Ascending aorta (tissue), 2 donors: ENCODE measurements at regions not wholly inside any gene's neighbourhood (a gene's known extent, or its start where the extent isn't known, plus 50 kb on each side); places are given as distances from the start of the nearest gene placed in this dataset.

ENCODE experiments used
- DNase-seq, 2 donors: peaks; one replicate each; pipeline ENCODE4 v3.0.0-alpha.2; 2019; ENCODE audit warnings: low spot score in 2 of 2
- H3K27ac ChIP-seq, 2 donors: fragments of 200-600 bp; sonication (generic); one replicate each; pipeline ENCODE4 v1.5.1; 2016 to 2017; ENCODE audit warnings: mild to moderate bottlenecking in 1 of 2
- H3K27me3 ChIP-seq: fragments of 200-600 bp; sonication (generic); one replicate; pipeline ENCODE4 v1.5.1; 2017
- H3K36me3 ChIP-seq, 2 donors: fragments of 200-600 bp; sonication (generic); one replicate each; pipeline ENCODE4 v1.5.1; 2016
- H3K4me1 ChIP-seq, 2 donors: fragments of 200-600 bp; sonication (generic); one replicate each; pipeline ENCODE4 v1.5.1; 2016 to 2017; ENCODE audit warnings: mild to moderate bottlenecking in 1 of 2
- H3K4me3 ChIP-seq, 2 donors: fragments of 200-600 bp; sonication (generic); one replicate each; pipeline ENCODE4 v1.5.1; 2016 to 2017; ENCODE audit warnings: mild to moderate bottlenecking in 1 of 2
- H3K9me3 ChIP-seq, 2 donors: fragments of 200-600 bp; sonication (generic); one replicate each; pipeline ENCODE4 v1.5.1; 2016
- CTCF ChIP-seq, 3 experiments: fragments of 200-600 bp in 2 of 3; fragments of 450-650 bp in 1 of 3; sonication (generic) in 2 of 3; IDR thresholded peaks; one replicate each; pipeline ENCODE4 v1.5.1; 2016 to 2019; ENCODE audit warnings: antibody characterized with exemption in 3 of 3, mild to moderate bottlenecking in 1 of 3, moderate library complexity in 1 of 3
- intact Hi-C: fragments of 100-400 bp; cut with DNase I; formaldehyde crosslinking; loops from one replicate; pipeline ENCODE4 v1.15.1; 2023

GRCh38 chr13:63025741-63026140 lies 1610.1 kb upstream of the PCDH20 start:
- H3K27me3 ChIP-seq = no peaks in the 10 kb centered on the region
- no peaks in the 10 kb centered on the region for H3K4me1 ChIP-seq

GRCh38 chr13:63024458-63024857 lies 1608.8 kb upstream of the PCDH20 start:
- no peaks in the 10 kb centered on the region for H3K9me3 ChIP-seq
- DNase-seq = no peak
- intact Hi-C loops = no loop called here
- no peaks in the 10 kb centered on the region for H3K36me3 ChIP-seq
- H3K27me3 ChIP-seq = no peaks in the 10 kb centered on the region
- H3K27ac ChIP-seq = no peak overlapping the region
- H3K4me1 ChIP-seq = no peaks in the 10 kb centered on the region
- H3K4me3 ChIP-seq = no peak overlapping the region
- TF ChIP-seq CTCF (IDR thresholded peaks at IDR 0.05) = no peak

More at GRCh38 chr13:63025741-63026140, 1610.1 kb upstream of the PCDH20 start:
- Histone ChIP-seq H3K9me3 (no peaks in the 10 kb centered on the region), H3K27ac (no peak overlapping the region), H3K36me3 (no peaks in the 10 kb centered on the region), H3K4me3 (no peak overlapping the region)
- no peak for TF ChIP-seq CTCF (IDR thresholded peaks at IDR 0.05)
- no peak for DNase-seq
- intact Hi-C loops = no loop called here

DNA sequence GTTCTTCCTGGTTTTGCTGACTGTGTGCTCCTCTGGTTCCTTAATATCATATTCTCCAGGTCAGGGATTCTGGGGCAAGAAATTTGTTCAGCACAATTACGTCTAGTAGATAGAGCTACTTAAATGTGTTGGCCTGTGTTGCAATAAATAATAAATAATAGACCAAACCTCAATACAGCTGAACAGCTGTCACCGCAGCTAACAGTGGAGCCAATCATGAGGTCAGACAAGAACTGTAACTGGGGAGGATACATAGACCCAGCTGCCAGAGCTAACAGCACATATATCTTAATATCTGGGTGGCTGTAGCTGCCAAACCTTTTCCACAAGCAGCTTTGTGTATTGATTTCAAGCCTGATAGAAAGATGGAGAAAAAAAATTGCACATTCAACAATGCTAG lies 1596.3 kb upstream of the PCDH20 start:
- intact Hi-C loops = no loop called here
- Histone ChIP-seq H3K36me3 (no peaks in the 10 kb centered on the region), H3K27ac (no peak overlapping the region), H3K4me1 (no peaks in the 10 kb centered on the region), H3K9me3 (no peaks in the 10 kb centered on the region), H3K4me3 (no peak overlapping the region), H3K27me3 (no peaks in the 10 kb centered on the region)
- DNase-seq = no peak
- no peak for TF ChIP-seq CTCF (IDR thresholded peaks at IDR 0.05)

DNA sequence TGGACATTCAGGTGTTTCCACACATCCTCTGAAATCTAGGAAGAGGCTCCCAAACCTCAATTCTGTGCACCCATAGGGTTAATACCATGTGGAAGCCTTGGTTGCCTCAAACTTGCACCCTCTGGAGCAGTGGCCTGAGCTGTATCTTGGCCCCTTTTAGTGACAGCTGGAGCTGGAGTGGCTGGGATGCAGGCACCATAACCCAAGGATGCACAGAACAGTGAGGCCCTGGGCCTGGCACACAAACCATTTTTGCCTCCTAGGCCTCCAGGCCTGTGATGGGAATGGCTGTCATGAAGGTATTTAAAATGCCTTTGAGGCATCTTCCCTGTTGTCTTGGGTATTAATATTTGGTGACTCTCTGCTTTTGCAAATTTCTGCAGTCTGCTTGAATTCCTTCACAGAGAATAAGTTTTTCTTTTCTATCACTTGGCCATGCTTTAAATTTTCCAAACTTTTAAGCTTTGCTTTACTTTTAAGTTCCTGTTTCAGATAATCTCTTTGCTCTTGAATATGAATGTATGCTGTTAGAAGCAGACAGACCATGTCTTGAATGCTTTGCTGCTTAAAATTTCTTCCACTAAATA lies 1594.5 kb upstream of the PCDH20 start:
- Histone ChIP-seq H3K9me3 (no peaks in the 10 kb centered on the region), H3K4me1 (no peaks in the 10 kb centered on the region), H3K36me3 (no peaks in the 10 kb centered on the region), H3K27me3 (no peaks in the 10 kb centered on the region), H3K4me3 (no peak overlapping the region), H3K27ac (no peak overlapping the region)
- intact Hi-C loops = no loop called here
- no peak for DNase-seq
- no peak for TF ChIP-seq CTCF (IDR thresholded peaks at IDR 0.05)

DNA sequence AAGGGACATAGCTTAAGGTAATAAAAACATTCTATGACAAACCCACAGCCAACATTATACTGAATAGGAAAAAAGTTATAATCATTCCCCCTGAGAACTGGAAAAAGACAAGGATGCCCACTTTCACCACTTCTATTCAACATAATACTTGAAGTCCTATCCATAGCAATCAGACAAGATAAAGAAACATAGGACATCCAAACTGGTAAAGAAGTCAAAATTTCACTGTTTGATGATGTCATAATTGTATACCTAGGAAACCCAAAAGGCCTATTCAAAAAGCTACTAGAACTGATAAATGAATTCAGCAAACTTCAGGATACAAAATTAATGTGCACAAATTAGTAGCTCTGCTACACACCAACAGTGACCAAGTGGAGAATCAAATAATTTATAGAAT lies 1590.0 kb upstream of the PCDH20 start:
- DNase-seq = no peak
- H3K27me3 ChIP-seq = no peaks in the 10 kb centered on the region
- no peak overlapping the region for H3K27ac ChIP-seq
- no peaks in the 10 kb centered on the region for H3K4me1 ChIP-seq
- H3K9me3 ChIP-seq = peaks cover 0 to 5% of the 10 kb centered on the region in 2 donors
- intact Hi-C loops = no loop called here
- H3K36me3 ChIP-seq = no peaks in the 10 kb centered on the region
- no peak for TF ChIP-seq CTCF (IDR thresholded peaks at IDR 0.05)
- H3K4me3 ChIP-seq = no peak overlapping the region

- no peaks in the 10 kb centered on the region for H3K36me3 ChIP-seq
- no peaks in the 10 kb centered on the region for H3K9me3 ChIP-seq
- H3K27ac ChIP-seq = no peak overlapping the region
- no peak overlapping the region for H3K4me3 ChIP-seq
- intact Hi-C loops = no loop called here
- no peak for TF ChIP-seq CTCF (IDR thresholded peaks at IDR 0.05)
- H3K4me1 ChIP-seq = no peaks in the 10 kb centered on the region
- DNase-seq = no peak
- H3K27me3 ChIP-seq = no peaks in the 10 kb centered on the region
Measured at GRCh38 chr13:62997696-62998095, 1582.0 kb upstream of the PCDH20 start.
